HG02798 (cell line): ENCODE measurements at regions not wholly inside any gene's neighbourhood (a gene's known extent, or its start where the extent isn't known, plus 50 kb on each side); places are given as distances from the start of the nearest gene placed in this dataset.

Experiments
- ATAC-seq: cut with Tn5 transposase; IDR thresholded peaks from one replicate; pipeline ENCODE4 v1.9.1; 2021; ENCODE audit warnings: mild to moderate bottlenecking; ENCODE audit not compliant: unreplicated experiment, poor library complexity

- ATAC-seq: no peak
These were observed 426.4 kb upstream of the RGMA start for GRCh38 chr15:93515256-93516051.

GRCh38 chr15:93506646-93507045 lies 417.6 kb upstream of the RGMA start:
- ATAC-seq: no peak

- ATAC-seq: no peak
These were observed 416.5 kb upstream of the RGMA start for GRCh38 chr15:93505506-93505905.

- no peak for ATAC-seq
These were observed 412.9 kb upstream of the RGMA start for GRCh38 chr15:93501946-93502345.

GRCh38 chr15:93500155-93500554 lies 411.1 kb upstream of the RGMA start:
- ATAC-seq: no peak

GRCh38 chr15:93497291-93497690 lies 408.3 kb upstream of the RGMA start:
- ATAC-seq: no peak

GRCh38 chr15:93496888-93497287 lies 407.9 kb upstream of the RGMA start:
- no peak for ATAC-seq

- no peak for ATAC-seq
These were observed 407.0 kb upstream of the RGMA start for GRCh38 chr15:93495799-93496637.

GRCh38 chr15:93493172-93493571 lies 404.2 kb upstream of the RGMA start:
- ATAC-seq: no peak

GRCh38 chr15:93491291-93491690 lies 402.3 kb upstream of the RGMA start:
- no peak for ATAC-seq

- no peak for ATAC-seq
These were observed 399.3 kb upstream of the RGMA start for GRCh38 chr15:93488296-93488713.

GRCh38 chr15:93486407-93487117 lies 397.6 kb upstream of the RGMA start:
- ATAC-seq: no peak

- no peak for ATAC-seq
These were observed 396.7 kb upstream of the RGMA start for GRCh38 chr15:93485438-93486327.

GRCh38 chr15:93483923-93484322 lies 394.9 kb upstream of the RGMA start:
- no peak for ATAC-seq

- ATAC-seq: no peak
These were observed 393.7 kb upstream of the RGMA start for GRCh38 chr15:93482731-93483130.

- ATAC-seq: no peak
These were observed 390.7 kb upstream of the RGMA start for GRCh38 chr15:93479715-93480114.

GRCh38 chr15:93478947-93479346 lies 389.9 kb upstream of the RGMA start:
- no peak for ATAC-seq

GRCh38 chr15:93477721-93478120 lies 388.7 kb upstream of the RGMA start:
- ATAC-seq: no peak

- no peak for ATAC-seq
These were observed 388.2 kb upstream of the RGMA start for GRCh38 chr15:93477188-93477587.
